ENCODE measurements at regions not wholly inside any gene's neighbourhood (a gene's known extent, or its start where the extent isn't known, plus 50 kb on each side); places are given as distances from the start of the nearest gene placed in this dataset.

DNA sequence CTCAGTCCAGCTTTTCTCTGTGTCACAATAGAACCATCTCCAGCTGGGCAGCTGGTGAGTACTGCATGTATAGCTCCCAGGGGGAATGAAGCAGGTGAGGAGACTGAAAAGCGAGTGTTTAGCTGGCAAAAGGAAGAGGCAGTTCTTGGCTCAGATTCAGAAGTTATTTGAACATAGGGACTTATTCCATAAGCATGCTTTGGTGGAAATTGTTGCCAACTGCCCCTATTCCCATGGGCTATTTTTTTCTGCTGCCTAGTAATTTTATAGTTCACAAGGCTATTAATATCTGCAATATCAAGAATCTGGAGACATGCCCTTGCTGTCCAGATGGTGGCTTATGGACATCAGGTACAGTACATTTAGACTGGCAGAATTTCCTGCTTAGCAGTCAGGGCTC lies 1112.7 kb downstream of the LRFN5 start:
- TF ChIP-seq, protein P1, sequence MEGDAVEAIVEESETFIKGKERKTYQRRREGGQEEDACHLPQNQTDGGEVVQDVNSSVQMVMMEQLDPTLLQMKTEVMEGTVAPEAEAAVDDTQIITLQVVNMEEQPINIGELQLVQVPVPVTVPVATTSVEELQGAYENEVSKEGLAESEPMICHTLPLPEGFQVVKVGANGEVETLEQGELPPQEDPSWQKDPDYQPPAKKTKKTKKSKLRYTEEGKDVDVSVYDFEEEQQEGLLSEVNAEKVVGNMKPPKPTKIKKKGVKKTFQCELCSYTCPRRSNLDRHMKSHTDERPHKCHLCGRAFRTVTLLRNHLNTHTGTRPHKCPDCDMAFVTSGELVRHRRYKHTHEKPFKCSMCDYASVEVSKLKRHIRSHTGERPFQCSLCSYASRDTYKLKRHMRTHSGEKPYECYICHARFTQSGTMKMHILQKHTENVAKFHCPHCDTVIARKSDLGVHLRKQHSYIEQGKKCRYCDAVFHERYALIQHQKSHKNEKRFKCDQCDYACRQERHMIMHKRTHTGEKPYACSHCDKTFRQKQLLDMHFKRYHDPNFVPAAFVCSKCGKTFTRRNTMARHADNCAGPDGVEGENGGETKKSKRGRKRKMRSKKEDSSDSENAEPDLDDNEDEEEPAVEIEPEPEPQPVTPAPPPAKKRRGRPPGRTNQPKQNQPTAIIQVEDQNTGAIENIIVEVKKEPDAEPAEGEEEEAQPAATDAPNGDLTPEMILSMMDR (conservative IDR thresholded peaks at IDR 0.05 in 1 of 2, IDR thresholded peaks at IDR 0.05 in 1 of 2; ENCODE audit: low read depth in 1 of 2, low read length in 2 of 2), result no peak
- no peak for TF ChIP-seq EZH2 (IDR thresholded peaks at IDR 0.05; ENCODE audit: low read length, missing control alignments)
